Activated CD8-positive, alpha-beta memory T cell treated with anti-CD3 and anti-CD28 coated beads, Interleukin-2, amount 50 U/mL, for 48 hours (primary cell): ENCODE measurements at regions not wholly inside any gene's neighbourhood (a gene's known extent, or its start where the extent isn't known, plus 50 kb on each side); places are given as distances from the start of the nearest gene placed in this dataset.

Experiments used
- DNase-seq: peaks from one replicate; pipeline ENCODE4 v3.0.0-alpha.2; 2020

DNA sequence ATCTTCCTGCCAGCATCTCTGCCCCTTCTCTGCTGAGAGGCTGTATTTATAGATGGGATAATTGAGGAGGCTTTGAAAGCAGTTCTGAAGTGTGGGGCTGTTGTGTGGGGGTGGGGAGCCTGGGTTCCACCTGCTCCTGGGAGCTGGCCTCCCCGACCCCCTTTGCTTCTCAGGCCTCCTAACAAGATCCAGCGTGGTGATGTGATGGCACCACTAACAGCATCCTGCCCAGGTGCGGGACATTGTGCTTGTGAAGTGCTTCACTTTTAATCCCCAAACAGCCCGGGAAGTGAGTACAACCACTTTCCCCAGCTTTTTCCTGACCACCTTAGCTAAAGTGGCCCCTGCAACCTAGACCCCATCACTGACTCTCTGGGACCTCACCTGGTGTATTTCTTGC lies 95.1 kb upstream of the NRXN3 start:
- DNase-seq, result no peak

DNA sequence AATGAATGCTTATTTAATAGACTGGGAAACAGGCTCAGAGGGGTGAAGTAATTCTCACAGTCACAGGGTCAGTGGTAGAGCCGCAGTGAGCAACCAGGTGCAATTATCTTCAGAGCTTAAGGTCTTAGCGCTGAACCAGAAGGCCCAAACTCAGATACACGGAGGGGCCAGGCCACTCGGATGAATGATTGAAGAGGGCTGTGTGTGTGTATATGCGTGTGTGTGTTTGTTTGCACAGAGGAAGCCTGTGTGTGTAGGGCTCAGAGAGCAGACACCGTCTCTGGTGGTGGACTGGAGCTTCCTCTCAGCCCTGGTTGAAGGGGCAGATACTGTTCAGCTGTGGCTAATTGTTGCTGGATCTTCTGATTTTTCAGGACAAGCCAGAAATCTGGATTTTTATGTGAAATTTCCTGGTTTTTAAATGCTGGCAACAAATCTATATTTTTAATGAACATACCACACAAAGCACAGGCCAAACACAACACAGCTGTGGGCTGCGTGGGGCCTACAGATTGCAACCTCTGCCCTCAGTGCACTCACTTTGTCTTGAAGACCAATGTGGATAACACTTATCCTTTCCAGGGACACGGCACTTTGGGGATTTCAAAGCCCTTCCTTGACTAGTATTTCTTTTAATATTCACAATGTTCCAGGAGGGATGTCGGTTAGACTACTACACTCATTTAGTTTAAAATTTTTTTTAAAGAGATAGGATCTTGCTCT lies 94.5 kb upstream of the NRXN3 start:
- DNase-seq, result no peak

DNA sequence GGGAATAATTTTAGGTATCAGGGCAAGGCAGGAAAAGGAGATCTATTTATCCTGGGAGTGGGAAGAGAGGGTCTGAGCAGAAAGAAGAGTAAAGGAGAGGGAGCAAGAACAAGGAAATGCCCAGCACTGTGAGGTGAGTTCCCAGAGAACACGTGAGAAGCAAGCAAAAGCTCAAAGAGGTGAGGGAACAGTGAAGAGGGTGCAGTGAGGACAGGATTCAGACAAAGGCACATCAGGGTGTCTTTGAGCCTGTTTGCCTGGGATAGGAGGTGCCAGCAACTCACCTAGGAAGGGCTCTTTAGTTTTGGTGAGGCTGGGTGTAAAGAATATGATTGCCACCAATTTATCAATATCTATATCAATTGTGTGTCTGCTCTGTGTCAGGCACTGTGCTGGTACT lies 88.9 kb upstream of the NRXN3 start:
- DNase-seq, result no peak

DNA sequence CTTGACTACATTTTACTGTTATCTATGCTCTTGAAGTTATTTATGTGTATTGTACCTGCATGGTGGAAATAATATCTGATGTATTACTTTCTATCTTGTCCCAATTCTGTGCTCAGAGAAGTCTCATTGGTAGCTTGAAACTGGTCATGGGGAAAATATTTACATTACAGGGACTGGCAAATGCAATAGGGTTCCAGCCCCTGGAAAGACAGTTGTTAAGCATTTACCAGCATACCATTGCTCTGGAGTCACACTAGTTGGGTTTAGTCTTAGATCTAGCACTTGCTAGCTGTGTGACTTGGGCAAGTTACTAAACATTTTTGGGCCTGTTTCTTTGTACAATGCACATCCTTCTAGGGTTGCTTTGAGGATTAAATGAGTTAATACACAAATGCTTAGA lies 86.3 kb upstream of the NRXN3 start:
- DNase-seq, result no peak

DNA sequence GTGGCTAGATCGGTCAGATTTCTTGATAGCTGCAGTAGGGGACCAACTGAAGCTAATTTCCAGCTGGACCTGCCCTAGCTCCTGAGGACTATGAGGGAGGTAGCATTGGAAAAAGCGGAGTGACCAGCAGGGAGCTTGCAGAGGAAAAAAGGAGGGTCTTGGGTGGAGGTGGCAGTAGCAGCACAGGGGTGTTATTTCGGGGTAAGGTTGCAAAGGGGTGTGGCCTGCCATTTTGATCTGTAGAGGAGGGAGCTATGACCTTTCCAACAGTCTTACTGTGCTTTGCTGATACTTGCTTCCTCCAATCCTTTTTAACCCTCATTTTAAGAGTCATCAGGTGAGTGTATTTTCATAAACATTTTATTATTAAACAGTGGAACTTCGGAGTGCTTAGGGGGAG lies 83.8 kb upstream of the NRXN3 start:
- DNase-seq, result no peak

DNA sequence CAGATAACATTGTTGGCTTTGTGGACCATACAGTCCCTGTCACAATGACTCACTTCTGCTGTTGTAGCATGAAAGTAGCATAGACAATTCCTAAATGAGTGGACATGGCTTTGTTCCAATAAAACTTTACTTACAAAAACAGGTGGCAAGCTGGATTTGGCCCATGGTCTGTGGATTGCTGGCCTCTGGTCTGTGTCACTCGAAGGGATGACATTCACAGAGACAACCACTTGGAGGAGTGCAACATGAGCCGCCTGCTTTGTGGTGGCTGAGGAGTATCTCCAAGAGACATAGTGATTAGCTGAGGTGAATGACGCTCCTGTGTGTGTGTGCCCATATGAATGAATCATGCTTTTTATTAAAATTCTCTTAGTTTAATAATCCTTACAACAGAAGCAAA lies 81.3 kb upstream of the NRXN3 start:
- DNase-seq, result no peak

DNA sequence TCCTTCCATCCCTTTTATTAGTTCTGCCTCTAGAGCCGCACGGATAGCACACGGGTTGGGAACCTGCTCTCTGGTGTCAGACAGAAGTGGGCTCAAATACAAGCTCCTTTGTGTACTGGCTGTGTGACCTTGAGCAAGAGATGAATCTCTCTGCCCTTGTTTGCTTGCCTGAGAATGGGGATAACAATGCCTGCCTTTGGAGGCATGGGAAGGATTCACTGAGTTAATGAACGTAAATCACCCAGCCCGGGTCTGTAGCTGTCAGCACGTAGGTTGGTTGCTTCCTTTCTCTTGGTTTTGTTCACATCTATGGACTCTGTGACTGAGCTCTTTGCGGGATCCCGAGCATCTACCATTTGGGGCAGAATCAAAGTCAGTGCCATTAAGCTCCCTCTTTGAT lies 79.3 kb upstream of the NRXN3 start:
- no peak for DNase-seq

DNA sequence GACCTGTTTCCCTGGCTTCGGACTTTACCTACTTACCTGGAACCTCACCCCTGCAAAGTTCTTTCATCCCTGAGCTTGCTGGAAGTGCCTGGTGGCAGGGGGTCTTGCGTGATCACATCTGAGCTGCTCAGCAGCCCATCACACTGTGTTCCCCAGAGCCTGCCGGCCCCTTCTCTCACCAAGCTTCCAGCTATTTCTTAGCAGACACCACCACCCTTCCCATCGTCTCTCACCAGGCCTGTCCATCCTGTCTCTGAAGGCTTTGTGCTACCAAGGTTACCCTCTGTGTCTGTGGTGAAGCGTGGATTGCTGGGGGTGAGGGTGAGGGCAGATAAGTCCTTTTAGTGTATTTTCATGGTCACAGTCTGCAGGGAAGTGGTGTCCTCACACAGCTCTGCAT lies 78.8 kb upstream of the NRXN3 start:
- DNase-seq, result no peak

DNA sequence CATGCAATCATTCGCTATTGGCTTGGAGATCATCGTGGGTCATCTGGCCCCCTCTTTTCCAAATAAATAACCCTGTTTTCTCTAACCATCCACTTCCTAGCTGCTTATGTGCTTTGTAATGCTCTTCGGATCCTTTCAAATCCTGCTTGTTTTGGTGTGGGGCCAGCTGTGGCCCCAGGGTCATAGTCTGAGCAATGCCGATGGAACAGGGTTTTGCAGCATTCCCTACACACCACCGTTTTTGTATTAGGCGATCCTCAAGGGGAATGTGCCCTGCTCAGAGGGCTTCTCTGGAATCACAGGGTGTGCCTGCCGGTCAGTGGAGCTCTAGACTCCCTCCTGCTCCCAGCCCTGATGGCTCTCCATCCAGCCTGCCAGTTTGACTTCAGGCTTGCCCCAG lies 78.1 kb upstream of the NRXN3 start:
- no peak for DNase-seq

DNA sequence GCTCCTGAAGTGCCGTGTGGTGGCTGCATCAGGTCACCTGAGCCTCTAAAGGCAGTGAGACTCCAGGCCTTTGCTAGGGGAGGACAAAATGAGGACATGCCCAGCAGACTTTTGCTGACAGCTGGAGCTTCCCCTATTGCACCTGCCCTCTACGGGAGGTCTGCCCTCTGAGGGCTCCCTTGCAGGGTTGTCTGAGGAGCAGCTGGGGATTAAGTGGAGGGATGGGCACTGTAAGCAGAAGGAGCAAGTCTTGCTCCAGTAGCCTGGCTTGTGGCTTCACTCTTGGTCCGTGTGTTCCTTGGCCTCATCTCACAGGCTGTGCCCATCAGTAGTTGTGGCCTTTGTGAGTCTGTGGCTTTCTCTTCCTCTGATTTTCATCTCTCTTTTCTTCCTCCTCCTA lies 66.9 kb upstream of the NRXN3 start:
- no peak for DNase-seq

DNA sequence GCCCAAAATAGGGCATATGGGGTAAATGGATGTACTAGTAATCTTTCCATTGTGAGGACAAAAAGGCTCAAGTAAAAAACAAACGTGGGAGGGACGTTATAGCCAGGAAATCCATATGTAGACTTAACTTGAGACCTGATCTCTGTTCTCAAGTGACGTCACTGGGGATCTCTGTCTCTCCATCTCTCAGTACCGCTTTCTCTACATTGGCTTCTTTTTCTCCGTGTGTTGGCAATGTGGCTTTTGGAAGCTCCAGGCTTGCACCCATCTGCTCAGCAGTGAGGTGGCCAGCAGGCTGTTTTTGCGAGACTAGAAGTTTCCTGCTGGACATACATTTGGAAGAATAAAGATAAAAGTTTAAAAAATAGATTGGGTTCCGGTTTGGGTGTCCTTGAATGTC lies 66.0 kb upstream of the NRXN3 start:
- DNase-seq, result no peak

DNA sequence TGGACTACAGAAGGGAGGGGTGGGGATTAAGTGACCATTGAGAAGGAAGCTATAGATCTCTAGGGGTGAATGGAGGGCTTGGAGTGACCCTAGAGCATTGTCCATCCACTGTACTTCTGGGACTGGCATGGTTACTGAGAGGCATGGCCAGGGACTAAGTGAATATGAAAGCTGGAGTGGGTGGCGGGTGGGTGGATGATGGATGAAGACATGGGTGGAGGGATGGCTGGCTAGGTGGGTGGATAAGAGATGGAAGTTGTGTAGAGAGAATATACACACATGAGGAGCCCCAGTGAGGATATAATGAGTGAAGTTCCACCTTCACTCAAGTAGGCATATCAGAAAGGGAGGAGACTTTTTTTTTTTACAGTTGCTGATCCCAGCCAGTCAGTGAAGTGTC lies 65.5 kb upstream of the NRXN3 start:
- no peak for DNase-seq

DNA sequence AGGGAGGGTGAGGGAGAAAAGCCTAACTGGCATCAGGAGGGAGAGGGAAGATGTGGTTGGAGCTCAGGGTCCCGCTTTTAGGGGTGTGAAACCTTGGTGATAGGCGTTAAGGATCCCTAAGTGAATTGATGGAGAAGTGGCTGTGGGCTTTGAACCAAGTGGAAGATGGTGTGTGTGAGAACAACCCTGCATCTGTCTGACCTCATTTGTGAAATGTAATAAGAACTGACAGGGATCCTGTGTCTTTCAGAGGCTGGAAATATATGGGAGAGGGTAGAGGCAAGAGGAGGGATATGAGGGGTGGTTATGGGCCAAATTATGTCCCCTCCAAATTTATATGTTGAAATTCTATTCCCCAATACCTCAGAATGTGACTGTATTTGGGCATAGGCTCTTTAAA lies 63.8 kb upstream of the NRXN3 start:
- DNase-seq, result no peak

DNA sequence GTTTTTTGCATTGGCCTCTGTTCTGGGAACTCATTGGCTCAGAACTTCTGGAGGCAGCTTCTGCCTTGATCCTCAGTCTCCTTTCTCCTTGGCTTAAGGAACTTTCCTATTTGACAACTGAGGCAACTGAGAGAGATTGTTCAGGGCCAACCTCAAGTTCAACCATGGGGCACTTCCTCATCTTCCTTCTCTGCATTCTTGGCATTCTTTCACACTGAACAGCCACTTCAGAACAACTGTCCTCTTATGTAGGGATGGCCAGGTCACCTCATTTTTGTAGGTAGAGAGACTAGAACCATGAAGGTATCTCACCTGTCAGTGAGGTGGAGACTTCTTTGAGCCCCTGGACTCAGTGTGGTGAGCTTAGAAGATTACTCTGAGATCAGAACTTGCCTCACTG lies 63.0 kb upstream of the NRXN3 start:
- DNase-seq, result no peak

DNA sequence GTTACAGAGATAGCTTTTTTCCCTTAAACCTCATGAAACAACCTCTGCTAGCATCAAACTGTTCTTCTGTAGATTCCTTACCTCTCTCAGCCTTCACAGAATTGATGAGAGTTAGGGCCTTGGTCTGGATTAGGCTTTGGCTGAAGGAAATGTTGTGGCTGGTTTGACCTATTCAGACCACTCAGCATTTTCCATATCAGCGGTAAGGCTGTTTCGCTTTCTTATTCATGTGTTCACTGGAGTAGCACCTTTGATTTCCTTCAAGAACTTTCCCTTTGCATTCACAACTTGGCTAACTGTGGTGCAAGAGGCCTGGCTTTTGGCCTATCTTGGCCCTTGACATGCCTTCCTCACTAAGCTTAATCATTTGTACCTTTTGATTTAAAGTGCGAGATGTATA lies 50.7 kb upstream of the NRXN3 start:
- no peak for DNase-seq
